ENCODE measurements at regions not wholly inside any gene's neighbourhood (a gene's known extent, or its start where the extent isn't known, plus 50 kb on each side); places are given as distances from the start of the nearest gene placed in this dataset.

GRCh38 chr12:114767906-114768722, 84.1 kb upstream of the TBX3 start:
- H3K36me3 ChIP-seq, result no peaks in the 10 kb centered on the region
- DNase-seq, result no peak
- H3K4me3 ChIP-seq, result no peak overlapping the region
- no peaks in the 10 kb centered on the region for H3K27me3 ChIP-seq
- H3K9me3 ChIP-seq, result no peaks in the 10 kb centered on the region

- Histone ChIP-seq H3K27me3 (no peaks in the 10 kb centered on the region), H3K9me3 (no peaks in the 10 kb centered on the region), H3K36me3 (no peaks in the 10 kb centered on the region), H3K4me3 (no peak overlapping the region)
- DNase-seq, result no peak
Observed at GRCh38 chr12:114767084-114767760, 83.2 kb upstream of the TBX3 start.

- H3K9me3 ChIP-seq, result no peaks in the 10 kb centered on the region
- no peaks in the 10 kb centered on the region for H3K27me3 ChIP-seq
- H3K36me3 ChIP-seq, result no peaks in the 10 kb centered on the region
- H3K4me3 ChIP-seq, result no peak overlapping the region
- no peak for DNase-seq
Observed at GRCh38 chr12:114765960-114766691, 82.2 kb upstream of the TBX3 start.

- Histone ChIP-seq H3K27me3 (no peaks in the 10 kb centered on the region), H3K4me3 (no peak overlapping the region), H3K36me3 (no peaks in the 10 kb centered on the region), H3K9me3 (no peaks in the 10 kb centered on the region)
- no peak for DNase-seq
Observed at GRCh38 chr12:114764510-114764909, 80.5 kb upstream of the TBX3 start.

- Histone ChIP-seq H3K4me3 (no peak overlapping the region), H3K27me3 (no peaks in the 10 kb centered on the region), H3K9me3 (no peaks in the 10 kb centered on the region), H3K36me3 (no peaks in the 10 kb centered on the region)
- no peak for DNase-seq
Observed at GRCh38 chr12:114762490-114763110, 78.6 kb upstream of the TBX3 start.

- H3K9me3 ChIP-seq, result no peaks in the 10 kb centered on the region
- no peak for DNase-seq
- no peak overlapping the region for H3K4me3 ChIP-seq
- H3K36me3 ChIP-seq, result no peaks in the 10 kb centered on the region
- H3K27me3 ChIP-seq, result no peaks in the 10 kb centered on the region
Observed at GRCh38 chr12:114760151-114760877, 76.3 kb upstream of the TBX3 start.

- H3K9me3 ChIP-seq, result no peaks in the 10 kb centered on the region
- no peaks in the 10 kb centered on the region for H3K27me3 ChIP-seq
- no peak overlapping the region for H3K4me3 ChIP-seq
- peak; percentile 21 for DNase-seq
- no peaks in the 10 kb centered on the region for H3K36me3 ChIP-seq
Observed at GRCh38 chr12:114759635-114760034, 75.7 kb upstream of the TBX3 start.

- H3K27me3 ChIP-seq, result no peaks in the 10 kb centered on the region
- DNase-seq, result no peak
- no peaks in the 10 kb centered on the region for H3K9me3 ChIP-seq
- H3K36me3 ChIP-seq, result no peaks in the 10 kb centered on the region
- H3K4me3 ChIP-seq, result no peak overlapping the region
Observed at GRCh38 chr12:114757684-114758325, 73.8 kb upstream of the TBX3 start.

GRCh38 chr12:114752217-114752616, 68.2 kb upstream of the TBX3 start:
- DNase-seq, result no peak
- H3K9me3 ChIP-seq, result no peaks in the 10 kb centered on the region
- no peaks in the 10 kb centered on the region for H3K36me3 ChIP-seq
- H3K27me3 ChIP-seq, result no peaks in the 10 kb centered on the region
- no peak overlapping the region for H3K4me3 ChIP-seq

- no peaks in the 10 kb centered on the region for H3K27me3 ChIP-seq
- DNase-seq, result no peak
- no peak overlapping the region for H3K4me3 ChIP-seq
- no peaks in the 10 kb centered on the region for H3K36me3 ChIP-seq
- no peaks in the 10 kb centered on the region for H3K9me3 ChIP-seq
Observed at GRCh38 chr12:114751712-114752111, 67.7 kb upstream of the TBX3 start.

GRCh38 chr12:114750917-114751316, 66.9 kb upstream of the TBX3 start:
- Histone ChIP-seq H3K9me3 (no peaks in the 10 kb centered on the region), H3K27me3 (no peaks in the 10 kb centered on the region), H3K4me3 (no peak overlapping the region), H3K36me3 (no peaks in the 10 kb centered on the region)
- DNase-seq, result no peak

GRCh38 chr12:114749065-114749464, 65.1 kb upstream of the TBX3 start:
- Histone ChIP-seq H3K4me3 (no peak overlapping the region), H3K36me3 (no peaks in the 10 kb centered on the region), H3K27me3 (no peaks in the 10 kb centered on the region), H3K9me3 (no peaks in the 10 kb centered on the region)
- no peak for DNase-seq

GRCh38 chr12:114747012-114747858, 63.3 kb upstream of the TBX3 start:
- no peak overlapping the region for H3K4me3 ChIP-seq
- no peaks in the 10 kb centered on the region for H3K27me3 ChIP-seq
- no peaks in the 10 kb centered on the region for H3K36me3 ChIP-seq
- DNase-seq, result no peak
- no peaks in the 10 kb centered on the region for H3K9me3 ChIP-seq

GRCh38 chr12:114746297-114747011, 62.5 kb upstream of the TBX3 start:
- H3K9me3 ChIP-seq, result no peaks in the 10 kb centered on the region
- H3K27me3 ChIP-seq, result no peaks in the 10 kb centered on the region
- no peak overlapping the region for H3K4me3 ChIP-seq
- no peaks in the 10 kb centered on the region for H3K36me3 ChIP-seq
- no peak for DNase-seq

GRCh38 chr12:114744691-114745090, 60.7 kb upstream of the TBX3 start:
- Histone ChIP-seq H3K27me3 (no peaks in the 10 kb centered on the region), H3K4me3 (peak overlapping the region; percentile 6; the same call in 1 of the 2 replicates), H3K36me3 (no peaks in the 10 kb centered on the region), H3K9me3 (no peaks in the 10 kb centered on the region)
- DNase-seq, result peak; percentile 71
